ENCODE measurements at regions not wholly inside any gene's neighbourhood (a gene's known extent, or its start where the extent isn't known, plus 50 kb on each side); places are given as distances from the start of the nearest gene placed in this dataset.

GRCh38 chr9:79471580-79472543 is 99.9 kb upstream of the TLE4 start:
- no peak overlapping the region for H2AFZ ChIP-seq (ENCODE audit: low read length)
- H3K9me2 ChIP-seq (replicated peaks; ENCODE audit: low read depth, low read length), result no peaks in the 10 kb centered on the region
- no peaks in the 10 kb centered on the region for H3K9me3 ChIP-seq (ENCODE audit: insufficient read depth, low read depth, low read length)
- no peaks in the 10 kb centered on the region for H3F3A ChIP-seq (ENCODE audit: low read depth)
- H3K4me2 ChIP-seq (ENCODE audit: low read depth, low read length, poor library complexity, severe bottlenecking), result no peak overlapping the region
- no peaks in the 10 kb centered on the region for H4K20me1 ChIP-seq (ENCODE audit: insufficient read depth, low read length, poor library complexity, severe bottlenecking)
- no peak overlapping the region for H3K9ac ChIP-seq (ENCODE audit: low read depth, low read length, poor library complexity, severe bottlenecking)
- no peaks in the 10 kb centered on the region for H3K36me3 ChIP-seq (ENCODE audit: insufficient read depth, low read length)
- TF ChIP-seq CTCF (conservative IDR thresholded peaks at IDR 0.05; ENCODE audit: low read length), result peak; percentile 68
- TF ChIP-seq EZH2phosphoT487 (IDR thresholded peaks at IDR 0.05; ENCODE audit: borderline replicate concordance), result no peak
- no peaks in the 10 kb centered on the region for H3K27me3 ChIP-seq (ENCODE audit: insufficient read depth, low read length, poor library complexity, severe bottlenecking)
- no peaks in the 10 kb centered on the region for H3K79me2 ChIP-seq (ENCODE audit: insufficient read depth, low read length)
- no peak overlapping the region for H3K4me3 ChIP-seq (ENCODE audit: low read length, poor library complexity, severe bottlenecking)
- peaks cover 24% of the 10 kb centered on the region for H3K4me1 ChIP-seq (ENCODE audit: insufficient read depth, low read length, poor library complexity, severe bottlenecking)

- Histone ChIP-seq H3K4me1 (ENCODE audit: insufficient read depth, low read length, poor library complexity, severe bottlenecking) (peaks cover 27% of the 10 kb centered on the region), H3K9me2 (replicated peaks; ENCODE audit: low read depth, low read length) (no peaks in the 10 kb centered on the region), H3K79me2 (ENCODE audit: insufficient read depth, low read length) (no peaks in the 10 kb centered on the region), H3K36me3 (ENCODE audit: insufficient read depth, low read length) (no peaks in the 10 kb centered on the region), H3K27me3 (ENCODE audit: insufficient read depth, low read length, poor library complexity, severe bottlenecking) (no peaks in the 10 kb centered on the region), H4K20me1 (ENCODE audit: insufficient read depth, low read length, poor library complexity, severe bottlenecking) (no peaks in the 10 kb centered on the region), H2AFZ (ENCODE audit: low read length) (no peak overlapping the region), H3K4me2 (ENCODE audit: low read depth, low read length, poor library complexity, severe bottlenecking) (no peak overlapping the region), H3K9me3 (ENCODE audit: insufficient read depth, low read depth, low read length) (no peaks in the 10 kb centered on the region), H3K9ac (ENCODE audit: low read depth, low read length, poor library complexity, severe bottlenecking) (no peak overlapping the region), H3F3A (ENCODE audit: low read depth) (no peaks in the 10 kb centered on the region), H3K4me3 (ENCODE audit: low read length, poor library complexity, severe bottlenecking) (no peak overlapping the region)
- TF ChIP-seq CTCF (conservative IDR thresholded peaks at IDR 0.05; ENCODE audit: low read length), result no peak
- no peak for TF ChIP-seq EZH2phosphoT487 (IDR thresholded peaks at IDR 0.05; ENCODE audit: borderline replicate concordance)
These were observed 98.1 kb upstream of the TLE4 start for GRCh38 chr9:79473704-79474103.

- no peak for TF ChIP-seq CTCF (conservative IDR thresholded peaks at IDR 0.05; ENCODE audit: low read length)
- TF ChIP-seq EZH2phosphoT487 (IDR thresholded peaks at IDR 0.05; ENCODE audit: borderline replicate concordance), result no peak
- no peaks in the 10 kb centered on the region for H3K27me3 ChIP-seq (ENCODE audit: insufficient read depth, low read length, poor library complexity, severe bottlenecking)
- H3K4me1 ChIP-seq (ENCODE audit: insufficient read depth, low read length, poor library complexity, severe bottlenecking), result peaks cover 36% of the 10 kb centered on the region
- no peaks in the 10 kb centered on the region for H3K9me3 ChIP-seq (ENCODE audit: insufficient read depth, low read depth, low read length)
- H4K20me1 ChIP-seq (ENCODE audit: insufficient read depth, low read length, poor library complexity, severe bottlenecking), result no peaks in the 10 kb centered on the region
- H3K4me3 ChIP-seq (ENCODE audit: low read length, poor library complexity, severe bottlenecking), result no peak overlapping the region
- no peak overlapping the region for H3K4me2 ChIP-seq (ENCODE audit: low read depth, low read length, poor library complexity, severe bottlenecking)
- H3F3A ChIP-seq (ENCODE audit: low read depth), result 0 out of 2 replicates have a peak, but pooled peaks cover 4% of the 10 kb centered on the region
- H3K79me2 ChIP-seq (ENCODE audit: insufficient read depth, low read length), result no peaks in the 10 kb centered on the region
- no peak overlapping the region for H3K9ac ChIP-seq (ENCODE audit: low read depth, low read length, poor library complexity, severe bottlenecking)
- H3K9me2 ChIP-seq (replicated peaks; ENCODE audit: low read depth, low read length), result no peaks in the 10 kb centered on the region
- no peaks in the 10 kb centered on the region for H3K36me3 ChIP-seq (ENCODE audit: insufficient read depth, low read length)
- no peak overlapping the region for H2AFZ ChIP-seq (ENCODE audit: low read length)
These were observed 94.4 kb upstream of the TLE4 start for GRCh38 chr9:79477241-79477840.
